Right kidney (tissue), 1 donor: ENCODE measurements at regions not wholly inside any gene's neighbourhood (a gene's known extent, or its start where the extent isn't known, plus 50 kb on each side); places are given as distances from the start of the nearest gene placed in this dataset.

Experiments used
- DNase-seq: peaks from one replicate; pipeline ENCODE4 v3.0.0-alpha.2; 2016

DNA sequence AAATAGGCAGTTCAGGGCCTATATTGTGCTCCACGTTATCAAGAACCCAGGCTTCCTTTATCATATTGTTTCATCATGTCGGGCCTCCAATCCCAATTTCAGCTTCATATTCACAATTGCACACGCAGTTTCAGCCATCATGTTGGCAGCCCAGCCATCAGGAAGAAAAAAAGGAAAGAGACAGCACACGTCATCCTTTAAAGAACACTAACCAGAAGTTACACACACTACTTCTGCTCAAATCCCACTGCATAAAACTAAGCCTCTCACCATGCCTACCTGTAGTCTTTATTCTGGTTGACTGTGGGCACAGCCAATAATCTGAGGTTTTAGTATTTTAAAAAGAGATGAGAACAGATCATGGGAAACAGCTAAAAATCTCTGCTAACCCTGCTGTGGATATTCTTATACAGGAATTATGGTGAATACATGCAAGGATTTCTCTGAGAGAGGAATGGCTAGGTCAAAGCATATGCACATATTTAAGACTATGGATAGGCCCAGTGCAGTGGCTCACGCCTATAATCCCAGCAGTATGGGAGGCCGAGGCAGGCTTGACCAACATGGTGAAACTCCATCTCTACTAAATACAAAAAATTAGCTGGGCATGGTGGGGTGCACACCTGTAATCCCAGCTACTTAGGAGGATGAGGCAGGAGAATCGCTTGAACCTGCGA lies 534.4 kb downstream of the ETV1 start:
- no peak for DNase-seq

DNA sequence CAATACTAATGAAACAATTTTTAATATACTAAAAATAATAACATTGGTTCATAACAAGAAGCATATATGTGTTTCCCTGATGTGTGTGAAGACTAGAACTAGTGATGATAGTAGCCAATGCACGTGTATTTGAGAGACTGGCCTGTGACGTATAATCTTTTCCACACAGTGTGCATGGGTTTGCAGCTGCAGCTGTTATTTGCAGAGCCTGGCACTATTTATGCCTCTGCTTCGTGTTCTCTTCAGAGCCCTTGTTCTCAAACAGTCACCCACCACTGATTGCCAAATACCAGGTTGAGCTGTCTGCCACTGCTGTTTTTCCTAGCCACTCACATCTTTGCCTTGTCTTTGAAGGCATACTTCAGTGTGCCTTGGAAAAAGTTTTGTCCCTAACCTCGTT lies 531.7 kb downstream of the ETV1 start:
- DNase-seq, result no peak

GRCh38 chr7:13466874-13467547 lies 522.5 kb downstream of the ETV1 start:
- peak; percentile 7 for DNase-seq

- no peak for DNase-seq
Observed at GRCh38 chr7:13476881-13477444, 512.5 kb downstream of the ETV1 start.

DNA sequence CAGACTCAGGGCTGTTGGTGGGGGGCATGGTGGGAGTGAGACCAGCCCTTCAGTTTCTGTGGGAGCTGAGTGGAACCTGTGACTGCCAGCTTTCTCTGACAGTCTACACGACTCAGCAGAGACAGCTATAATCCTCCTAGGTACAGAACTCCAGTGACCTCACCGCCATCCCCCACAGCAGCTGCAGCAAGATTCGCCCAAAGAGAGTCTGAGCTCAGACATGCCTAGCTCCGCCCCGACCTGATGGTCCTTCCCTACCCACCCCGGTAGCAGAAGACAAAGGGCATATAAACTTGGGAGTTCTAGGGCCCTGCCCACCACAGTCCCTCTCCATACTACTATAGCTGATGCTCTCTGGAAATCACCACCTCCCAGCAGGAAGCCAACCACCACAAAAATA lies 500.1 kb downstream of the ETV1 start:
- no peak for DNase-seq

GRCh38 chr7:13496976-13497375 lies 492.5 kb downstream of the ETV1 start:
- no peak for DNase-seq

DNA sequence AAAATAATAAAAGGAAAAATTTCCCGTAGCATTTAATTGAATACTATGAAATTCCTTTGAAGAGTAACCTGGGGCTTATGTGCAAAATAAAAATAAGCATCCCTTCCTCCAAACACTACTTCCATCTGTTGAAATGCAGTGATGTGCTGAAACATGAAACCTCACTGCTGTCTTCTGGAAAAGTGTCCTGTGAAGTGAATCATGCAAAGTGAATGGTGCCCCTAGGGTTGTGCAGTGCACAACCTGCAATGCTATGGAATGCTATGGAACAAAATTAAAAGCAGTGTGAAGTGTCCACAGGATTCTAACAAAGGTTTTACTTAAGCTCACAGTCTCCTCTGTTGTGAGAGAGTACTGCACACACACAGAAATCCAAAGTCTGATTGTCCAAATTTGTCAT lies 480.9 kb downstream of the ETV1 start:
- DNase-seq, result no peak

DNA sequence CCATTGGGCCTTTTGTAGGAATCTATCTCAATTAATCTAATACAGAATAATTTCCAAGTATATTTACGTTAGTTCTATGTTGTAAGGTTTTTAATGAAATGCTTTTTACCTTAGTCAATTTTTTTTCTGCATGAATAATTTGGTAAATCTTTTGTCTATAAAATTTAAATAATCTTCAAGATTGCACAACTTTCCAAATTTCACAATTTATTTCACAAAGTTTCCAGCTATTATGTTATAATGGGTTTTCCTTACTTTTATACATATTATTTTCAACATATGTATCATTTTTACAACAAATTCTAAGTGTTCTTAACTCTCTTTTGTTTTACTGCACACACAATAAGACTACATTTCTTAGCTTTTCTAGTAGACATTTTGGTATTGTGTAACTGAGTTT lies 470.7 kb downstream of the ETV1 start:
- no peak for DNase-seq

DNA sequence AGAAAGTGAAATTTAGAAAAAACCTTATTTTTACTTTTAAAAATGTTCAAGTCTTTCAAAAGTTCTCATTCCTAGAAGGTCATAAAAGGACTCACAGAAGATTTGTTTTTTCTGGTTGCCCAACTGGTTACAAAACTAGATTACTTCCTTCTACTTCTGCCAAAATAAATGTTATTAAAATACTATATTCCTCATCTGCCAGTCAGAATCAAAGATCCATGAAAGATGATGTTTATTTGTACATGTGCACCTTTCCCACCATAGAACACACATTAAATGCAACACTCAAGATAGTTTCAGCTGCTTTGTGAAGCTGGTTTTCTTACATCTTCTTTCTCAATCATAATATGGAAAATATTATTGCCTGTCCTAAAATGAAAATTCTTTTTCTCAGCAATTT lies 465.4 kb downstream of the ETV1 start:
- DNase-seq, result no peak

- no peak for DNase-seq
Observed at GRCh38 chr7:13532028-13532753, 457.3 kb downstream of the ETV1 start.

DNA sequence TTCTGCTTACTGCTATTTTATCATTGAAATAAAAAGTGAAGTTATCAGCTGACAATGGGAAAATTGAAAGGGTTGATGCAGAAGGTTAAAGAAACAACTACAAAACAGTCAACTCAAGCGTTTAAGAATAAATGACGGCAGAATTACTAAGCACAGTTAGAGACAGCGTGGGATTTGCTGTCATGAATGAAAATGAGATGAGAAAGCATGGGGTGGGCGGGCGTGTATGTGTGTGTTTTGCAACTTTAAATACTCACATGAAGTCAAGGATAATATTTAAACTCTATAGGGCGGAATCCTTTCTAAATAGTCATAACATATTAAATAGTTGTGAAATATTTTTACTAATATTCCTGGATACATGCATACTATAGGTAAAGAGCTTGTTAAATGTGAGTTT lies 450.8 kb downstream of the ETV1 start:
- no peak for DNase-seq

GRCh38 chr7:13540429-13540828 lies 449.0 kb downstream of the ETV1 start:
- no peak for DNase-seq

DNA sequence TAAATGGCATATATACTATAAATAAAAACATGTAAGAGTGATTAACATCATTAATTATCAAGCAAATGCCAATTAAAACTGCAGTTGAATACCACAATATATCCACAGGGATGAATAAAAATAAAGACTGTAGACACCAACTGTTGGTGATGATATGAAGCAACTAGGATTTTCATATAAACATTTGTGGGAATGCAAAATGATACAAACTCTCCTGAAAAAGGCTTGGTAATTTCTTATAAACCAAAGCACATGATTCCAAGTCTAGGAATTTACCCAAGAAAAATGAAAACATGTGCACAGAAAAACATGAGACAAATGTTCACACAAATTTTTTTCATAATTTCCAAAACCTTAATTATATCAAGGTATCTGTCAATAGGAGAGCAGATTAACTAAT lies 448.1 kb downstream of the ETV1 start:
- DNase-seq, result no peak

GRCh38 chr7:13542451-13542850 lies 447.0 kb downstream of the ETV1 start:
- DNase-seq, result no peak

DNA sequence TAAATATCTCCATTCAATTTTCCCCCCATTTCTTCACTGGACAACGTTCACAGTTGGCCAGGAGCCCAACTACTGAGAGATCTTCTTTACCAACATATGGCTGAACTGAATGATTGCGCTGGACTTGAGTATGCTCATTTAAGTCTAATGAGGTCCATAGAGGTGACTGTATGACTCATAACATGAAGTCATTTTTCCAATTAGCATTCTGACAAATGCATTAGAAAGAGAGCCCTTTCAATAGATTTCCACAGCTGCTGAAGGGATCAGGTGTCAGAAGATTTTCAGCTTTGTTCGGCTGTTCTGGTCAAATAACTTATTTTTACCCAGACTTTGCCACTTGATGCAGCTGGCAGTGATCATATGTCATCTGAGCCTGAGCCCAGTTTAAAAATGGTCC lies 438.0 kb downstream of the ETV1 start:
- DNase-seq, result no peak

DNA sequence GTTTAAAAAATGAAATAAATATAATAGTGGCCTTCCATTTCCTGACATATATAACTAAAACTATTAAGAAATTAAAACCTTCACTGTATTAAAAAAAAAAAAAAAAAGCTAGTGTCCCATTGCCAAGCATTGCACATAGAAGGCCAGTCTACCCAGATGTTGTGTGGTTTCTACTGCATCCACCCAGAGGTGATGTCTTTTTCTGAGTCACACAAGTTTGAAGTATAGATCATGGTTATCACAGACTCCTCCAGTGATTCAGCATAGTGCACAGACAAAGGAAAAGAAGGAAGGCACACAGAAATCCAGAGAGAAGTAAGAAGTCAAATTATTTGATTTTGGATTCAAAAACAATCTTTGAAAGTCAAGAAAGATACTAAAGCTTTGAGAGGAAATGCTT lies 429.0 kb downstream of the ETV1 start:
- no peak for DNase-seq

- no peak for DNase-seq
Observed at GRCh38 chr7:13563257-13563656, 426.2 kb downstream of the ETV1 start.

- DNase-seq, result no peak
Observed at GRCh38 chr7:13563680-13564079, 425.8 kb downstream of the ETV1 start.

- no peak for DNase-seq
Observed at GRCh38 chr7:13577566-13578145, 411.8 kb downstream of the ETV1 start.

GRCh38 chr7:13578294-13578693 lies 411.2 kb downstream of the ETV1 start:
- DNase-seq, result no peak

DNA sequence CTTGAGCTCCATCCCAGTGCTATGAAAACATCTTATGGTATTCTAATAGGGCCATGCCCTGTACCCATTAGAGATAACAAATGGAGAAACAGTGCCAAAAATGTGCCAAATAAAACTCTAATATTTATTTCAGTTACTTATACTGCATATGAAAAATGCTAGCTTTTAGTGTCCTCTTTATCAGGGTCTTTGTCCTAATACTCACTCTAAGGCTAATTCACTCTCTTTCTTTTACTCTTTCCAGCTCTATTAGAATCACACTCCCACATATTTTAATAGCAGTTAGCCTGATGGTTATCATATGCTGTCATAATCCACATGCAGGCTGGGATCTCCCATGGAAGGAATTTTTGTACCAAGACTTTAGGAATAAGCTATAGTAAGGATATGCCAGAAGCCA lies 408.4 kb downstream of the ETV1 start:
- no peak for DNase-seq

- no peak for DNase-seq
Observed at GRCh38 chr7:13593854-13594253, 395.6 kb downstream of the ETV1 start.

DNA sequence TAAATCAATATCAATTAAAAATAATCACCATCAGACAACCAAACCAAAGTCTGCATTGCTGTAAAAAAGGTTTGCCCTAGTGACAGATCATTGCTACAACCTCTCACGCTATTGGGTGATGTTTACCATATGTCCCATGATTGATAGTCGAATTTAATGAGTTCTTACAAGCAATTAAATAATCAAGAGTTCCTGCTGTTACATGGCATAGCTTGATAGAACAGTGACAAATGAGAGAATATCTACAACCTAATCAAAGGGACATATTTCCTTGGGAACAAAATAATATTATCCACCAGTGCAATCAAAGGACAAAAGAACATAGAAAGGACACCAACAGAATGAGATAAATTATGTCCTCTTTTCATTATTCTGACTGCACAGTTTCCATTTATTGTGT lies 387.4 kb downstream of the ETV1 start:
- DNase-seq, result no peak
